ENCODE measurements at regions not wholly inside any gene's neighbourhood (a gene's known extent, or its start where the extent isn't known, plus 50 kb on each side); places are given as distances from the start of the nearest gene placed in this dataset.

DNA sequence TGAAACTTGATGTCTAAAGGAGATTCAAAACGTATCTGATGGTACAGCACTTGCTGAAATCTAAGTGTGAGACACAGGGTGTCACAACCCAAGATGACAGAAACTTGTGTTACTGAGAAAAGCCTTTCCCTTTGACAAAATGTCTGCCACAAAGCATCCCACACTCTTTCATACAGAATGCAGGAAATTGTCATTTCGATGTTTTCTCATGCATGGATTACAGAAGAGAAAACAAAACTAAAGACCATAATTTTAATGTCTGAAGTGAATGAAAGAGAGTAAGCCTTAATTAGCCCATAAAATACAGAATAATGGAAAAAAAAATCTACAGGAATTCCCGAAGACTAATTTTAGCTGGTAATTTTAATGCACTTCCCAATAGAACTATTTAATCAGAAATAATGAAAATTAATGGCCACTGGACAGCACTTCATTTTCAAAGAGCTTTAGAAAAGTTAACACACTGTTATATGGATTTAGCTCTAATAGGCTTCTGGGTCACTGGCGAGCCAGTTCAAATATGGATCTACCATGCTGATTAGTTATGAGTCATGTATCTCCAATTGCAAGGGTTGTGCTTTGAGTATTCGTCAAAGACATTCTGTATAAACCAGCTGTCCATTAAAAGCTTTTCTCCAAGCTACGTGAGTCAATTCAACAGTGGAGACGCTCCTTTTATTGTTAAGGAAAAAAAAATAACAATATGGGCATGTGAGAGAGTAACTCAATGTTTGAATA is 656.7 kb downstream of the SLC16A7 start:
- no peaks in the 10 kb centered on the region for H3K4me1 Mint-ChIP-seq
- no peak overlapping the region for H3K4me3 Mint-ChIP-seq
- H3K36me3 Mint-ChIP-seq (ENCODE audit: low read depth), result no peaks in the 10 kb centered on the region
- DNase-seq, result no peak
- TF ChIP-seq, protein P1, sequence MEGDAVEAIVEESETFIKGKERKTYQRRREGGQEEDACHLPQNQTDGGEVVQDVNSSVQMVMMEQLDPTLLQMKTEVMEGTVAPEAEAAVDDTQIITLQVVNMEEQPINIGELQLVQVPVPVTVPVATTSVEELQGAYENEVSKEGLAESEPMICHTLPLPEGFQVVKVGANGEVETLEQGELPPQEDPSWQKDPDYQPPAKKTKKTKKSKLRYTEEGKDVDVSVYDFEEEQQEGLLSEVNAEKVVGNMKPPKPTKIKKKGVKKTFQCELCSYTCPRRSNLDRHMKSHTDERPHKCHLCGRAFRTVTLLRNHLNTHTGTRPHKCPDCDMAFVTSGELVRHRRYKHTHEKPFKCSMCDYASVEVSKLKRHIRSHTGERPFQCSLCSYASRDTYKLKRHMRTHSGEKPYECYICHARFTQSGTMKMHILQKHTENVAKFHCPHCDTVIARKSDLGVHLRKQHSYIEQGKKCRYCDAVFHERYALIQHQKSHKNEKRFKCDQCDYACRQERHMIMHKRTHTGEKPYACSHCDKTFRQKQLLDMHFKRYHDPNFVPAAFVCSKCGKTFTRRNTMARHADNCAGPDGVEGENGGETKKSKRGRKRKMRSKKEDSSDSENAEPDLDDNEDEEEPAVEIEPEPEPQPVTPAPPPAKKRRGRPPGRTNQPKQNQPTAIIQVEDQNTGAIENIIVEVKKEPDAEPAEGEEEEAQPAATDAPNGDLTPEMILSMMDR (IDR thresholded peaks at IDR 0.05), result no peak
- H3K27ac Mint-ChIP-seq, result no peak overlapping the region
- H3K27me3 Mint-ChIP-seq (ENCODE audit: low read depth, poor library complexity), result no peaks in the 10 kb centered on the region
- no peaks in the 10 kb centered on the region for H3K9me3 Mint-ChIP-seq

DNA sequence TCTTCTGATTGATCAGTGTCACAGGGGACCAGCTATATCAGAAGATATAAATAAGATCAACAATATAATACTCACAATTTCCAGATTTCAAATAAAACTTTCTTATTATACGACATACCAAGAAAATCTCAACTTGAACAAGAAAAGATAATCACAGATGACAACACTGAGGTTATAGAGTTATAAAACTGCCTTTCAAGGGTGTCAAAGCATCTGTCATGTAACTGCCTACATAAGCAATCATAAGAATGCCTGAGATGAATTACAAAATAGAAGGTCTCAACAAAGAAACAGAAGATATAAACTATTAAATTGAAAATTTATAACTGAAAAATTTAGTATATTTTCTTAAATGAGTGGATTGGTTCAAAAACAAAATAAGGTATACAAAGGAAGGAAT is 659.2 kb downstream of the SLC16A7 start:
- DNase-seq, result no peak
- Mint-ChIP-seq H3K27ac (no peak overlapping the region), H3K4me3 (no peak overlapping the region), H3K4me1 (no peaks in the 10 kb centered on the region), H3K9me3 (no peaks in the 10 kb centered on the region), H3K27me3 (ENCODE audit: low read depth, poor library complexity) (no peaks in the 10 kb centered on the region), H3K36me3 (ENCODE audit: low read depth) (no peaks in the 10 kb centered on the region)
- TF ChIP-seq, protein P1 (IDR thresholded peaks at IDR 0.05), result no peak

DNA sequence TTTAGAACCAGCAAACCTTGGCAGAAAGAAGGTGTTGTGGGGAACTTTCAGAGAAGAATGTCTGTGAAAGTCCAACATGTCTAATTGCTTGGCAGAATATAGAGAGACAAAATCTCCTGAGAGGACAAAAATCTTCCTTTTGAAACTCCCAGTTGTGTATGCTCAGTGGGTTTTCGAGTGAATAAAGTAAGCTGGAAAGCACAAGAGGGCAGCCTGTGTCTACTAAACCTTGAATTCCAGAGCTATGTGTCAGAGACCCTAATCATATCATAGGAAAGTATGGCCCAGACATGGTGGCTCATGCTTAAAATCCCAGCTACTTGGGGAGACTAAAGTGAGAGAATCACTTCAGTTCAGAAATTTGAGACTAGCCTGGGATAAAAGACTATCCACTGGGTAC is 661.2 kb downstream of the SLC16A7 start:
- H3K27me3 Mint-ChIP-seq (ENCODE audit: low read depth, poor library complexity), result no peaks in the 10 kb centered on the region
- H3K4me3 Mint-ChIP-seq, result no peak overlapping the region
- no peak overlapping the region for H3K27ac Mint-ChIP-seq
- no peaks in the 10 kb centered on the region for H3K4me1 Mint-ChIP-seq
- no peaks in the 10 kb centered on the region for H3K36me3 Mint-ChIP-seq (ENCODE audit: low read depth)
- H3K9me3 Mint-ChIP-seq, result no peaks in the 10 kb centered on the region
- TF ChIP-seq, protein P1 (IDR thresholded peaks at IDR 0.05), result no peak
- no peak for DNase-seq

DNA sequence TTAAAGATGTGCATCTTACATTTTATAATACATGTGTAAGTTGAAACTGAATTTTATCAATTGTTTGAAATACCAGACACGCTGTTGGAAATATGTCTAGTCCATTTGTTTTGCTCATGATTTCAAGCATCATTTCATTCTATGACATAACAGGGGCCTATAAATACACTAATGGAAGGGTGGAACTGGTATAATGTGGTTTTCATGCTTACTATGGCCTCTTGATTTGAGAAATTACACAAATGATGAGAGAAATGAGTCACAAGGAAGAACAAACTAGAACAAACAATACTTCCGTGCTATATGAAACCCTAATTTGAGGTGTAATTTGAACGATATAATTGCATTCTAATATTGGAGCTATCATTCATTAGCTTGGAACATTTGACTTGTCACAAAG is 663.4 kb downstream of the SLC16A7 start:
- no peaks in the 10 kb centered on the region for H3K9me3 Mint-ChIP-seq
- no peak for DNase-seq
- TF ChIP-seq, protein P1 (IDR thresholded peaks at IDR 0.05), result no peak
- H3K27me3 Mint-ChIP-seq (ENCODE audit: low read depth, poor library complexity), result no peaks in the 10 kb centered on the region
- H3K4me1 Mint-ChIP-seq, result no peaks in the 10 kb centered on the region
- H3K36me3 Mint-ChIP-seq (ENCODE audit: low read depth), result no peaks in the 10 kb centered on the region
- H3K27ac Mint-ChIP-seq, result no peak overlapping the region
- no peak overlapping the region for H3K4me3 Mint-ChIP-seq

DNA sequence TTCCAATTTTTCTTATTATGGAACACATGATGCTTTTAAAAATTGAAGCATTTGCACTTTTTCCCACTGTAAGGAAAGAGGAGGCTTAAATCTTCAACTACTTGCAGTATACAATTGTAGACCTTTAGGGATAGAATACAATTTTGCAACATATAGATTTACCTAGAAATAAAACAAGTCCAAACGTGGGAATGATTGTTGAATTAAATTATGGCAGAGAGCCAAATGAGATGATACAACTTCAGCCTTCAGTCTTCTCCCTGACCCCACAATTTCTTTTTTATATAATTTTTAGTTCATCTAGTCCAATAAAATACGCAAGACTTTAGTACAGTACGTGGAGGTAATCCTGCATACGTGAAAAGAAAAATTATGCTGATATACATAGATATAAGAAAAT is 666.5 kb downstream of the SLC16A7 start:
- Mint-ChIP-seq H3K27ac (no peak overlapping the region), H3K9me3 (no peaks in the 10 kb centered on the region), H3K4me1 (no peaks in the 10 kb centered on the region), H3K4me3 (no peak overlapping the region), H3K36me3 (ENCODE audit: low read depth) (no peaks in the 10 kb centered on the region), H3K27me3 (ENCODE audit: low read depth, poor library complexity) (no peaks in the 10 kb centered on the region)
- DNase-seq, result no peak
- TF ChIP-seq, protein P1 (IDR thresholded peaks at IDR 0.05), result no peak

DNA sequence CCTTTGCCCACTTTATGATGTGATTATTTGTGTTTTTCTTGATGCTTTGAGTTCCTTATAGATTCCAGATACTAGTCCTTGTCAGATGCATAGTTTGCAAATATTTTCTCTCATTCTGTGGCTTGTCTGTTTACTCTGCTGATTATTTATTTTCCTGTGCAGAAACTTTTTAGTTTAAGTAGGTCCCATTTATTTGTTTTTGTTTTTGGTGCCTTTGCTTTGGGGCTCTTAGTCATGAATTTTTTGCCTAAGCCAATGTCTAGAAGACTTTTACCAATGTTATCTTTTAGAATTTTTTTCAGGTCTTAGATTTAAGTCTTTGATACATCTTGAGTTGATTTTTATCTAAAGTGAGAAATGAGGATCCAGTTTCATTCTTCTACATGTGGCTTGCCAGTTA is 667.3 kb downstream of the SLC16A7 start:
- H3K4me1 Mint-ChIP-seq, result no peaks in the 10 kb centered on the region
- no peak overlapping the region for H3K27ac Mint-ChIP-seq
- DNase-seq, result no peak
- H3K36me3 Mint-ChIP-seq (ENCODE audit: low read depth), result no peaks in the 10 kb centered on the region
- TF ChIP-seq, protein P1 (IDR thresholded peaks at IDR 0.05), result no peak
- no peaks in the 10 kb centered on the region for H3K27me3 Mint-ChIP-seq (ENCODE audit: low read depth, poor library complexity)
- H3K4me3 Mint-ChIP-seq, result no peak overlapping the region
- H3K9me3 Mint-ChIP-seq, result no peaks in the 10 kb centered on the region

Measured in nephron progenitor cell (in vitro differentiated cells).